Karpas-422 (cell line): ENCODE measurements at regions not wholly inside any gene's neighbourhood (a gene's known extent, or its start where the extent isn't known, plus 50 kb on each side); places are given as distances from the start of the nearest gene placed in this dataset.
A peak's percentile ranks its signal among the peaks of the same experiment; 100 is the strongest.
"Not testable (repeated sequence)": the region's sequence is repeated elsewhere in the genome, so short reads cannot be mapped to it uniquely, and the experiment has no call there.

Experiments
- DNase-seq: peaks from one replicate; pipeline ENCODE4 v3.0.0-alpha.2; 2015
- H2AFZ ChIP-seq: fragments of 200-600 bp; sonication (generic); 2 replicates; pipeline ENCODE4 v1.6.1; 2014; ENCODE audit warnings: antibody characterized with exemption, low read length, mixed read lengths
- H3K27ac ChIP-seq: fragments of 200-600 bp; sonication (generic); 2 replicates; pipeline ENCODE4 v1.5.1; 2014; ENCODE audit warnings: mild to moderate bottlenecking, low read length, moderate library complexity
- H3K27me3 ChIP-seq: fragments of 200-600 bp; sonication (generic); 2 replicates; pipeline ENCODE4 v1.6.1; 2014; ENCODE audit warnings: low read length, mixed read lengths
- H3K36me3 ChIP-seq: fragments of 200-600 bp; sonication (generic); 2 replicates; pipeline ENCODE4 v1.6.1; 2014; ENCODE audit warnings: low read length, mixed read lengths; ENCODE audit not compliant: insufficient read depth
- H3K4me1 ChIP-seq: fragments of 200-600 bp; sonication (generic); 2 replicates; pipeline ENCODE4 v1.6.1; 2014; ENCODE audit warnings: mild to moderate bottlenecking, low read length, mixed read lengths
- H3K4me2 ChIP-seq: fragments of 200-600 bp; sonication (generic); 2 replicates; pipeline ENCODE4 v1.6.1; 2014; ENCODE audit warnings: low read length, low read depth, mild to moderate bottlenecking; ENCODE audit not compliant: poor library complexity, severe bottlenecking
- H3K4me3 ChIP-seq: fragments of 200-600 bp; sonication (generic); 2 replicates; pipeline ENCODE4 v1.5.1; 2014; ENCODE audit warnings: mild to moderate bottlenecking, antibody characterized with exemption, low read length, mixed read lengths
- H3K79me2 ChIP-seq: fragments of 200-600 bp; sonication (generic); 2 replicates; pipeline ENCODE4 v1.6.1; 2014; ENCODE audit warnings: mild to moderate bottlenecking, low read length, mixed read lengths
- H3K9ac ChIP-seq: fragments of 200-600 bp; sonication (generic); 2 replicates; pipeline ENCODE4 v1.6.0; 2014; ENCODE audit warnings: low read length
- H3K9me2 ChIP-seq: fragments of 200-600 bp; sonication (generic), shearing (Covaris generic); replicated peaks from 2 replicates; pipeline ENCODE4 v1.6.0; 2014; ENCODE audit warnings: mild to moderate bottlenecking, low read length, moderate library complexity; ENCODE audit not compliant: insufficient read depth
- H3K9me3 ChIP-seq: fragments of 300-700, 200-600 bp; sonication (generic); 2 replicates; pipeline ENCODE4 v1.6.1; 2014; ENCODE audit warnings: low read length, mixed read lengths
- H4K20me1 ChIP-seq: fragments of 200-600 bp; sonication (generic); 2 replicates; pipeline ENCODE4 v1.6.1; 2014; ENCODE audit warnings: mild to moderate bottlenecking, antibody characterized with exemption, low read length, low read depth; ENCODE audit not compliant: insufficient read depth

DNA sequence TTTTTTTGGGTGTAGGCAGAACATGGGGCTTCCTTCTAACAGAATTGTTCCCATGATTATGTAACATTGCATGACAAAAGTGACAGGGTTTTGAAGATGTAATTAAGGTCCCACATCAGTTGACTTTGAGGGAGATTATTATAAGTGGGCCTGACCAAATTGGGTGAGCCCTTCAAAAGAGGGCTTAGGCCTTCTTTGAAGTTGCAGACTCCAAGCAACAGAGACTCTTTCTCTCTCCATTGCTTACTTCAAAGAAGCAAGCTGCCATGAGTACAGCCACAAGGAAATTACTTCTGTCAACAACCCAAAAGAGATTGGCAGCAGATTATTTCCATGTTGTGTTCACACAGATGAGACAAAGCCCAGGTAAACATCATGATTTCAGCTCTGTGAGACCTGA is 348.2 kb downstream of the PDCD6IP start:
- Histone ChIP-seq H4K20me1 (no peaks in the 10 kb centered on the region), H3K4me1 (peaks cover 10% of the 10 kb centered on the region), H3K27me3 (no peaks in the 10 kb centered on the region), H3K4me3 (no peak overlapping the region), H3K9ac (no peak overlapping the region), H2AFZ (no peak overlapping the region), H3K79me2 (no peaks in the 10 kb centered on the region), H3K4me2 (no peak overlapping the region), H3K27ac (no peak overlapping the region), H3K9me2 (no peaks in the 10 kb centered on the region), H3K9me3 (no peaks in the 10 kb centered on the region), H3K36me3 (no peaks in the 10 kb centered on the region)
- no peak for DNase-seq

DNA sequence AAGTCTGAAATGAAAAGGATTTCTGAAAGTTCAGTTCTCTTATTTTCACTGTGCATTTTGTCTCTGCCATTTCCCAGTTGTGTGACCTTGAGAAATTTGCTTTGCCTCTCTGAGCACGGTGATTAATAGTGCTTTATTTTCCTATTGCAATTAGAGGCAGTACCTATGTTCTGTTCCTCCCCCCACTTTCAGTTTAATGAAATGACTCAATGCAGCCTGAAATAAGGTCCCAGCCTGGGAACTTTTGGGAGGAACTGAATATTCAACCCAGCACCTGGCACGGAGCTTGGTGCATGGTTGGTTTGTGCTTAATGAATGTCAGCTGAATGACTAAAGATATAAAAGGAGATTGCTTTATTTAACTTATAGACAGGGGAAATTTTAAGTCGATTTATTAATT is 352.6 kb downstream of the PDCD6IP start:
- peak; percentile 61 for DNase-seq
- Histone ChIP-seq H3K27me3 (no peaks in the 10 kb centered on the region), H3K9me2 (no peaks in the 10 kb centered on the region), H3K4me2 (peak overlapping the region; percentile 33), H3K36me3 (no peaks in the 10 kb centered on the region), H3K9ac (0 out of 2 replicates have a peak overlapping the region, but pooled peaks have one; percentile 23), H3K4me3 (no peak overlapping the region), H3K4me1 (peaks cover 26% of the 10 kb centered on the region), H4K20me1 (no peaks in the 10 kb centered on the region), H3K79me2 (no peaks in the 10 kb centered on the region), H2AFZ (no peak overlapping the region), H3K9me3 (no peaks in the 10 kb centered on the region), H3K27ac (peak overlapping the region; percentile 70)

DNA sequence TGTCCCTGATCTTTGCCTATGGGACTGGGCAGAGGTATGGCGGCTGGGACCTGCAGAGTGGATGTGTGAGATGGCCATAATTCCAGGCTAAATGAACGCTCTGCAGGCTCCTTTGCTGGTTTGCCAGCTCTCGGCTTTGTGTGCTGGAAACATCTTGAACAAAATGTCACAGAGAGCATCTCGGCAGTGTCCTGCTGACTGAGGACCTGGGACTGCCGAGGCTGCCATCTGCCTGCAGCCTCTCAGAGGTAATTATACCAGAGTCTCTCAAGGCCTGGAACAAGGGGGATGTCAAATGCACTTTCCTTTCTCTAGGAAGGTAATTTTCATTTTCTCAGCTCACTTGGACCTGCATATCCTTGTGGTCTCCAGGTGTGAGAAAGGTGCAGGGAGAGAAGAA is 354.2 kb downstream of the PDCD6IP start:
- Histone ChIP-seq H3K4me2 (no peak overlapping the region), H3K9ac (no peak overlapping the region), H3K36me3 (no peaks in the 10 kb centered on the region), H3K27ac (no peak overlapping the region), H3K27me3 (no peaks in the 10 kb centered on the region), H3K9me3 (no peaks in the 10 kb centered on the region), H4K20me1 (no peaks in the 10 kb centered on the region), H3K9me2 (no peaks in the 10 kb centered on the region), H3K4me3 (no peak overlapping the region), H3K4me1 (peaks cover 26% of the 10 kb centered on the region), H3K79me2 (no peaks in the 10 kb centered on the region), H2AFZ (no peak overlapping the region)
- no peak for DNase-seq

DNA sequence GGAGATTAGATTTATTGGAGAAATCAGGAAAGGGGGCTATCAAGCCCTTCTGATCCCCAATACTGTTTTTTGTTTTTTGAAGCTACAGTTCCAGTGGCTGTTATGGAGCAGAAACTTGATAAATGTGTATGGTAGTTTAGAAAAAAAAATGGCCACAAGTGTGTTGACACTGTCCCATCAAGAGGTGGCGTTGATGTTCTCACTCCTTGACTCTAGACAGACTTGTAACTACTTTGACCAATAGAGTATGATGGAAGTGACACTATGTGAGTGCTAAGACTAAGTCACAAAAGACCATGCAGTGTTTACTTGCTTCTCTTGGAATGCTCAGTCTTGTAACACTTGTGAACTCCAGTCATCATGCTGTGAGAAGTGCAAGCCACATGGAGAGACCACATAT is 356.7 kb downstream of the PDCD6IP start:
- Histone ChIP-seq H3K27me3 (no peaks in the 10 kb centered on the region), H3K36me3 (no peaks in the 10 kb centered on the region), H3K4me3 (no peak overlapping the region), H3K9ac (no peak overlapping the region), H3K4me1 (peaks cover 29% of the 10 kb centered on the region), H3K27ac (no peak overlapping the region), H3K4me2 (no peak overlapping the region), H3K9me3 (no peaks in the 10 kb centered on the region), H4K20me1 (no peaks in the 10 kb centered on the region), H2AFZ (no peak overlapping the region), H3K9me2 (no peaks in the 10 kb centered on the region), H3K79me2 (no peaks in the 10 kb centered on the region)
- DNase-seq: no peak

DNA sequence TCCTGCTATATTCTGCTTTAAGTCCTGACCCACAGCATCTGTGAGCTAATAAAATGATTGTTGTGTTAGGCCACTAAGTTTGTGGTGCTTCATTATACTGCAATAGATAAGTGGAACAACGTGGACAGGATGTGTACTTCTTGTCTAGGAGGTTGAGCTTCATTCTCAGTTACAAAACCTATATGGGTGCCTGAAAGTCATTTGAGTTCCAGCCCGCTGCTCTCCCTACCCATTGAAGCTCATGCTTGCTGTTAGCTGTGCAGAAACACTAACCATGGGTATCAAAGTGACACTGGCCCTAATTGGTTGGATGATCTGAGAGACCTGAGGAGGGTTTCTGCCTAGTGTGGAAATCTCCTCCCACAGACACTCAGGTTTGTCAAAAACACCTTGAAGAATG is 357.2 kb downstream of the PDCD6IP start:
- H3K79me2 ChIP-seq: no peaks in the 10 kb centered on the region
- H3K4me1 ChIP-seq: peaks cover 28% of the 10 kb centered on the region
- no peak overlapping the region for H3K4me2 ChIP-seq
- no peak overlapping the region for H3K27ac ChIP-seq
- no peaks in the 10 kb centered on the region for H3K27me3 ChIP-seq
- no peak overlapping the region for H3K4me3 ChIP-seq
- H2AFZ ChIP-seq: peak overlapping the region; percentile 49; the same call in 1 of the 2 replicates
- no peaks in the 10 kb centered on the region for H3K36me3 ChIP-seq
- no peaks in the 10 kb centered on the region for H4K20me1 ChIP-seq
- no peak overlapping the region for H3K9ac ChIP-seq
- DNase-seq: peak; percentile 46
- no peaks in the 10 kb centered on the region for H3K9me3 ChIP-seq
- no peaks in the 10 kb centered on the region for H3K9me2 ChIP-seq

DNA sequence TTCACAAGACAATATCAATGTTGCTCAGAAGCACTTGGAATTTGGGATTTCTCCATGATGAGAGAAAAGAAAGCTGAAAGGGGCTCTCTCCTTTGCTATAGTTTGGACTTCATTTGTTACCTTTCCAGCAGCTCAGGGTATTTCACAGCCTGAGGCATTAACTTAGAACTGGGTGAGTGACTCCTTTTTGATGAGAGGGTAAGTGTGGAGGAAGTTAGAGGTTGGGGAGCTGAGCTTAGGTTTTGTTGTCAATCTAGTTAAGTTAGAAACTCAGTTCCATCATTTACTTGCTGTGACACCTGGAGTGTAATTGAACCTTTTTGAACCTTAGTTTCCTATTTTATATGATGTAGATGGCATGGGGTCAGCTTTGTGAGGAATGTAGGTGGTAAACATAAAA is 359.1 kb downstream of the PDCD6IP start:
- no peak overlapping the region for H3K4me2 ChIP-seq
- no peaks in the 10 kb centered on the region for H3K27me3 ChIP-seq
- no peak for DNase-seq

DNA sequence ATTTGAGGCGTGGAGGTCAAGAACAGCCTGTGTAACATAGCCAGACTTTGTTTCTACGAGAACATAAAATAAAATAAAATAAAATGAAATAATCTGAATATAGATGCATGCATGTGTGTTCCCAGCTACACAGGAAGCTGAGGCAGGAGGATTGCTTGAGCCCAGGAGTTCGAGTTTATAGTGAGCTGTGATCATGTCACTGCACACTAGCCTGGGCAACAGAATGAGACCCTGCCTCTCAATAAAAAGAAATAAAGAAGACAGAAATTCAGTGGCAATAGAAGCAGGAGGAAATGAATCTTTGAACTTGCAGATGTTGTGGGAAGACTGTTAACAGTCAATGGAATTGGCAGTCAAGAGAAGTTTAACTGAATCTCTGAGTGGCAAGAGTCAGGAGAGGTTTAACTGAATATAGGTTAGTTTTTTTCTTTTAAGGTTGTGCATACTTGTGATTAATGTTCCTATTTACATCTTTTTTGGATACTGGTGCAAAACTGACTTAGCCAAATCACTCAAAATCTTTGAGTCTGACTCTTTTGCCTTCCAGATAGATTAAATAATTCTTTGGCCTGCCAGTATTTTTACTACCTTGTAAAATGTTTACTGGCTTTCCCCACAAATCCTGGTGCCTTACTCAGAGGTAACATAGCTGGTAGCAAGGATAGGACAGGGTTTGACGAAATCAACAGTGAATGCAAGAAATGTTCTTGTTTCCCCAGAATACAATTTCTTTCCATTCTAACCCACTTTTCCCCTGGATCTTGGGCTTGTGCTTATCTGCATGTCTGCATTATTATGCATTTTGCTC is 361.4 kb downstream of the PDCD6IP start:
- H3K27ac ChIP-seq: no peak overlapping the region
- no peak overlapping the region for H2AFZ ChIP-seq
- H3K27me3 ChIP-seq: no peaks in the 10 kb centered on the region
- no peak for DNase-seq
- no peaks in the 10 kb centered on the region for H3K79me2 ChIP-seq
- H4K20me1 ChIP-seq: no peaks in the 10 kb centered on the region
- peaks cover 7% of the 10 kb centered on the region for H3K4me1 ChIP-seq
- H3K9me3 ChIP-seq: no peaks in the 10 kb centered on the region
- H3K4me3 ChIP-seq: no peak overlapping the region
- H3K36me3 ChIP-seq: no peaks in the 10 kb centered on the region
- no peaks in the 10 kb centered on the region for H3K9me2 ChIP-seq
- H3K9ac ChIP-seq: no peak overlapping the region
- no peak overlapping the region for H3K4me2 ChIP-seq

More for the DNA sequence above, 359.1 kb downstream of the PDCD6IP start:
- Histone ChIP-seq H3K9ac (no peak overlapping the region), H3K9me2 (no peaks in the 10 kb centered on the region), H4K20me1 (no peaks in the 10 kb centered on the region), H3K4me3 (no peak overlapping the region), H3K27ac (no peak overlapping the region), H3K79me2 (no peaks in the 10 kb centered on the region), H3K4me1 (peaks cover 10% of the 10 kb centered on the region), H2AFZ (no peak overlapping the region), H3K9me3 (no peaks in the 10 kb centered on the region), H3K36me3 (no peaks in the 10 kb centered on the region)

DNA sequence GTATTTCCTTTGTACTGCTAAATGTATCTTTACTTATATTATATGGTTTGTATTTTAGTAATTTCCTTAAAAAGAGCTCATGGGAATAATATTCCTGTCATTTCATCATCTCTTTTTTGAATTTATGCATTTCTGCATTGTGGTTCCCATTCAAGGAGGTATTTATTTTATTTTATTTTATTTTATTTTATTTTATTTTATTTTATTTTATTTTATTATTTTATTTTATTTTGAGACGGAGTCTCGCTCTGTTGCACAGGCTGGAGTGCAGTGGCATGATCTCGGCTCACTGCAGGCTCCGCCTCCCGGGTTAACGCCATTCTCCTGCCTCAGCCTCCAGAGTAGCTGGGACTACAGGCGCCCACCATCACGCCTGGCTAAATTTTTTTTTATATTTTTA is 371.2 kb downstream of the PDCD6IP start:
- H3K9ac ChIP-seq, H3K4me1 ChIP-seq, H2AFZ ChIP-seq, H4K20me1 ChIP-seq, H3K4me3 ChIP-seq, H3K4me2 ChIP-seq, H3K9me3 ChIP-seq, H3K79me2 ChIP-seq, DNase-seq, H3K27ac ChIP-seq, H3K36me3 ChIP-seq, H3K9me2 ChIP-seq, H3K27me3 ChIP-seq: not testable (repeated sequence)
